Activated naive CD4-positive, alpha-beta T cell treated with anti-CD3 and anti-CD28 coated beads, Interleukin-2, amount 50 U/mL, for 24 hours (primary cell): ENCODE measurements at regions not wholly inside any gene's neighbourhood (a gene's known extent, or its start where the extent isn't known, plus 50 kb on each side); places are given as distances from the start of the nearest gene placed in this dataset.

Source experiments
- H3K27ac Mint-ChIP-seq: one replicate; pipeline ENCODE4 v1.8.0; 2021; ENCODE audit warnings: mild to moderate bottlenecking, mixed read lengths
- H3K27me3 Mint-ChIP-seq: one replicate; pipeline ENCODE4 v1.8.0; 2021; ENCODE audit warnings: mixed read lengths
- H3K36me3 Mint-ChIP-seq: one replicate; pipeline ENCODE4 v1.8.0; 2021; ENCODE audit warnings: mixed read lengths
- H3K4me1 Mint-ChIP-seq: one replicate; pipeline ENCODE4 v1.8.0; 2021; ENCODE audit warnings: mixed read lengths
- H3K4me3 Mint-ChIP-seq: one replicate; pipeline ENCODE4 v1.8.0; 2021; ENCODE audit warnings: mild to moderate bottlenecking, mixed read lengths
- H3K9me3 Mint-ChIP-seq: one replicate; pipeline ENCODE4 v1.8.0; 2021; ENCODE audit warnings: mixed read lengths

- Mint-ChIP-seq H3K27ac (no peak overlapping the region), H3K9me3 (no peaks in the 10 kb centered on the region), H3K36me3 (no peaks in the 10 kb centered on the region), H3K4me1 (no peaks in the 10 kb centered on the region), H3K27me3 (no peaks in the 10 kb centered on the region), H3K4me3 (no peak overlapping the region)
Measured at GRCh38 chr7:155954550-155955366, 142.5 kb upstream of the SHH start.

DNA sequence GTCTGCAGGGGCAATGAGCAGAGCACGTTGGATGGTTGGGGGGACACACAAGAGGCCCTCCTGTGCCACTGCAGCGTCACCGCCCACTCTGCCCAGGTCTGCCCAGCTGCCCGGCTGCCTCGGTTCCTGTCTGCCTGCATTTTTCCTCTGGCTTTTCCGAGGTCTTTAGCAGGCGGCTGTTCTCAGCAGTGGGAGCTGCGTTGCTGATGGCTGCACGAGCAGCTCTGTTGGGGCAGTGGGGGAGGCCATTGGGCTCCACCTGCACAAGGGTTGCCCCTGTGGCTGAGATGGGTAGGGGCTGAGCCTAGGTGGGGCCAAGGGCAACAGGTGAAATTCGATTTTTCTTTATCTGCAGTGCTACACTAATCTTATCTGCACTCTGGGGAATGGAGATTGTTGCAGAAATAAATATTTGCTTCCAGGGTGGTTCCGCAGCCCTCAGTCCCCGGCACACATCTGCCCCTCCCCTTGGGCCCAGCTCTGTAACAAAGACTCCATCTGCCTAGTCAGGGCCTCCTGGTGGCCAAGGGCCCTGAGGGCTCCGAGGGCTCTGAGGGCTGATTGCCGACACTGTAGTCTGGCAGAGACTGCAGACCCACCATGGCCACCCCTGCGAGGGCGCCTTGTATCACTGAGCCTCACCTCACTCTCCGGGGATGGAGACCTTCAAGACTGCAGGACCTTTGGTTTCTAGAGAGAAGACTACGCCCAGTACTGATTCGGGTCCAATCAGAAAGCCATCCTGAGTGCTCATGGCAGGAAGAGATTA lies 141.7 kb upstream of the SHH start:
- H3K9me3 Mint-ChIP-seq, result no peaks in the 10 kb centered on the region
- no peak overlapping the region for H3K27ac Mint-ChIP-seq
- no peaks in the 10 kb centered on the region for H3K4me1 Mint-ChIP-seq
- H3K4me3 Mint-ChIP-seq, result no peak overlapping the region
- H3K27me3 Mint-ChIP-seq, result no peaks in the 10 kb centered on the region
- H3K36me3 Mint-ChIP-seq, result no peaks in the 10 kb centered on the region

DNA sequence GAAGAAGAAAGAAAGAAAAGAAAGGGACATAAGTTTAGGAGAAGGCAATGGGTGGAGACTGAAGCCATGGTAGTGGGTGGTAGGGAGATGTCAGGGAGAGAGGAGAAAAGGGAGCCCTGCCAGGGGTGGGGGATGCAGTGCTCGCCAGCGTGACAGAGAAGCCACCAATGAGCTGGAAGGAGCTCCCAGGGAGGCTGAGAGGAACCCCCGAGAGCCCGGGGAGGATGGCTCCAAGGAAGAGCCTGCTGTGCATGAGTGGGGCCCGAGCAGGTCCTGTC lies 141.2 kb upstream of the SHH start:
- no peaks in the 10 kb centered on the region for H3K36me3 Mint-ChIP-seq
- H3K27me3 Mint-ChIP-seq, result no peaks in the 10 kb centered on the region
- H3K4me1 Mint-ChIP-seq, result no peaks in the 10 kb centered on the region
- H3K27ac Mint-ChIP-seq, result no peak overlapping the region
- no peak overlapping the region for H3K4me3 Mint-ChIP-seq
- no peaks in the 10 kb centered on the region for H3K9me3 Mint-ChIP-seq

DNA sequence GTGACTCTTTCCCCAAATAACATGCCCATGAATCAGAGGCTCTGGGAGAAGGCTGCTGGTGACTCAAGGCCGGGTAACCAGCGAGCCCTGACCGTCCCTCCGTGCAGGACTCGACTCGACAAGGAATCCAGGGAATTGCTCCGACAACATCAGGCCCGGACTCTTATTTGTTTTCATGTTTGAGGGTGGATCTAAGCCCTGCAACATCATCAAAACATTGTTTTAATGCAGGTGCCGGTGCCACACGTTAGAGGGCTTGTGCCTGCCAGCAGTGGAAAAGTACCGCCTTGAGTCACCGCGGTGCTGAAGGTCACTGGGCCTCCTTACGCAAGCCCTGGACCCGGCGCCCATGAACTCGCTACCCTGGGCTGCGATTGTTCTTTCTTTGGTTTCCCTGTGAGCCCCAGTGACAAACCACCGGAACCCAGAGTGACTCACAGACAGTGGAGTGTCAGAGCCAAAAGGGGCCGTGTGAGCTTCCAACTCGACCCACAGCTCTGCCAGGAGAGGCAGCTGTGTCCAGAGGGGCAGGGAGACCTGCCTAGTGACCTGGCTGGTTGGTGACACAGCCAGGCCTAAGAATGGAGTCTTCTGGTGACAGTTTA lies 139.4 kb upstream of the SHH start:
- Mint-ChIP-seq H3K36me3 (no peaks in the 10 kb centered on the region), H3K27ac (no peak overlapping the region), H3K9me3 (no peaks in the 10 kb centered on the region), H3K27me3 (no peaks in the 10 kb centered on the region), H3K4me3 (no peak overlapping the region), H3K4me1 (no peaks in the 10 kb centered on the region)

- Mint-ChIP-seq H3K27me3 (no peaks in the 10 kb centered on the region), H3K4me3 (no peak overlapping the region), H3K9me3 (no peaks in the 10 kb centered on the region), H3K4me1 (no peaks in the 10 kb centered on the region), H3K36me3 (no peaks in the 10 kb centered on the region), H3K27ac (no peak overlapping the region)
Measured at GRCh38 chr7:155950898-155951553, 138.8 kb upstream of the SHH start.

- H3K9me3 Mint-ChIP-seq, result no peaks in the 10 kb centered on the region
- H3K27me3 Mint-ChIP-seq, result no peaks in the 10 kb centered on the region
- H3K27ac Mint-ChIP-seq, result no peak overlapping the region
- H3K4me3 Mint-ChIP-seq, result no peak overlapping the region
- no peaks in the 10 kb centered on the region for H3K4me1 Mint-ChIP-seq
- no peaks in the 10 kb centered on the region for H3K36me3 Mint-ChIP-seq
Measured at GRCh38 chr7:155948845-155949244, 136.6 kb upstream of the SHH start.

GRCh38 chr7:155948423-155948822 lies 136.2 kb upstream of the SHH start:
- no peaks in the 10 kb centered on the region for H3K4me1 Mint-ChIP-seq
- H3K36me3 Mint-ChIP-seq, result no peaks in the 10 kb centered on the region
- no peak overlapping the region for H3K4me3 Mint-ChIP-seq
- H3K27ac Mint-ChIP-seq, result no peak overlapping the region
- no peaks in the 10 kb centered on the region for H3K9me3 Mint-ChIP-seq
- no peaks in the 10 kb centered on the region for H3K27me3 Mint-ChIP-seq

DNA sequence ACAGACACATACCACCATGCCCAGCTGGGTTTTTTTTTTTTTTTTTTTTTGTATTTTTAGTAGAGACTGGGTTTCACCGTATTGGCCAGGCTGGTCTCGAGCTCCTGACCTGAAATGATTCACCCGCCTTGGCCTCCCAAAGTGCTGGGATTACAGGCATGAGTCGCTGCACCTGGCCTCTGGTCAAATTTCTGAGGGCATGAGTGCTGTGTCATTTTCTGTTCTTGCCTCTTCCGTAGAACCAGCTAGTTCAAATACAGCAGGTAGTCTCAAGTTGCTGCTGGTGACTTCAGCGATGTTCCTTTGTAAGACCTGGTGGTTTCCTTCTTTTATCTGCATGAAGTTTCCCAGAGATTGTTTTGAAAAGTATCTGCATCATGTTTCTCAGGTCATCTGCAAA lies 134.8 kb upstream of the SHH start:
- H3K36me3 Mint-ChIP-seq, result no peaks in the 10 kb centered on the region
- no peaks in the 10 kb centered on the region for H3K4me1 Mint-ChIP-seq
- no peaks in the 10 kb centered on the region for H3K27me3 Mint-ChIP-seq
- H3K27ac Mint-ChIP-seq, result no peak overlapping the region
- no peaks in the 10 kb centered on the region for H3K9me3 Mint-ChIP-seq
- no peak overlapping the region for H3K4me3 Mint-ChIP-seq

GRCh38 chr7:155945670-155946325 lies 133.5 kb upstream of the SHH start:
- Mint-ChIP-seq H3K27ac (no peak overlapping the region), H3K36me3 (no peaks in the 10 kb centered on the region), H3K27me3 (no peaks in the 10 kb centered on the region), H3K4me3 (no peak overlapping the region), H3K4me1 (no peaks in the 10 kb centered on the region), H3K9me3 (no peaks in the 10 kb centered on the region)

- H3K4me1 Mint-ChIP-seq, result no peaks in the 10 kb centered on the region
- H3K4me3 Mint-ChIP-seq, result no peak overlapping the region
- H3K27ac Mint-ChIP-seq, result no peak overlapping the region
- H3K27me3 Mint-ChIP-seq, result no peaks in the 10 kb centered on the region
- H3K36me3 Mint-ChIP-seq, result peaks cover 2% of the 10 kb centered on the region
- H3K9me3 Mint-ChIP-seq, result peaks cover 4% of the 10 kb centered on the region
Measured at GRCh38 chr7:155944901-155945300, 132.6 kb upstream of the SHH start.

- H3K27me3 Mint-ChIP-seq, result peaks cover 4% of the 10 kb centered on the region
- H3K36me3 Mint-ChIP-seq, result peaks cover 2% of the 10 kb centered on the region
- no peak overlapping the region for H3K27ac Mint-ChIP-seq
- no peaks in the 10 kb centered on the region for H3K4me1 Mint-ChIP-seq
- H3K9me3 Mint-ChIP-seq, result peaks cover 18% of the 10 kb centered on the region
- H3K4me3 Mint-ChIP-seq, result no peak overlapping the region
Measured at GRCh38 chr7:155943251-155943899, 131.1 kb upstream of the SHH start.

DNA sequence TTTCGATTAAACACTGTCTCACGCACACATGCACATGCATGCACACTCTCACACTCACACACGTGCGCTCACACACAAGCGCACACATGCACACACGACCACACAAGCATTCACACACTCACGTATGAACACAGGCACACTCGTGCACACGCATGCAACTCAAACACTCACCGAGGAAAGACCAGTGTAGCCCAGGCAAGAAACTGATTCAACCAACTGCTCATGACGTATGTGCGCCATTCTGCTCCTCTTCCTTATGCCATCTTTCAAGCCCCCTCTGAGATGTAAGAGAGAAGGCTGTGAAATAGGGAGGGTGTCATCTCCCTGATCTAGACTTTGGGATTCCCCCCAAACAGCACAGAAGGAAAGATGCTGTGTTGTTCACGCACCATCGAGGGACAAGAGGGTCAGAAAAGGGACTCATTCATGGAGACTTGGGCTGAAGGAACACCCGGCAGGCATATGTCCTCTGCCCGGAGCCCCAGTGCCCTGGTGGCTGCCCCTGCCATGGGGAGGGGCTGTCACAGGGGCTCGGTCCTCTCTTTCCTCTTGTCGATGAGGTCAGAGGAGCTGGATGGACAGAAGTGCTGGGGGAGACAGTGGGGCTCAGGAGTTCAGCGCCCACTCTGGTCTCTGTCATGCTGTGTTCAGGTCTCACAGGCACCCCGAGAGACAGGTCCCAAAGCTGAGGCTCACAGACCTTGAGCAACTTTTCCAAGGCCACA lies 130.1 kb upstream of the SHH start:
- no peaks in the 10 kb centered on the region for H3K4me1 Mint-ChIP-seq
- no peak overlapping the region for H3K4me3 Mint-ChIP-seq
- H3K27ac Mint-ChIP-seq, result no peak overlapping the region
- peaks cover 4% of the 10 kb centered on the region for H3K27me3 Mint-ChIP-seq
- peaks cover 2% of the 10 kb centered on the region for H3K36me3 Mint-ChIP-seq
- H3K9me3 Mint-ChIP-seq, result peaks cover 18% of the 10 kb centered on the region

DNA sequence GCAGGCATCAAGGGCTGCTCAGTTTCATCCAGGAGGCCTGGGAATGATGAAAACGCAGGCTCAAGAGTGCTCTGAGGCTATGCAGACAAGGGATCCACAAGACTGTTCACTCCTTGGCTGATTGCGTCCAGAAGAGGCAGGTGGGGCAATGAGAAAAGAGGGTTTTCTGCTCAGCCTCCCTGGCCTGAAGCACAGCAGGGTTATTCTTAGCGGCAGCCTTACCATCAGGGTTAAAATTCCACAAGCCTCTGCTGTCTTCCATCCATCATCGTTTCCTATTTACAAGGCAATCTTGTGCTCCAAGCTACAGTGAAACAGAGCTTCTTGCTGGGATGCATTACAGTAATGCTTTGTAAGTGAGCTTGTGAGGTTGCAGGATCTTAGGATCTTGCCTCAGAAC lies 129.4 kb upstream of the SHH start:
- peaks cover 5% of the 10 kb centered on the region for H3K27me3 Mint-ChIP-seq
- H3K36me3 Mint-ChIP-seq, result peaks cover 2% of the 10 kb centered on the region
- no peak overlapping the region for H3K27ac Mint-ChIP-seq
- no peaks in the 10 kb centered on the region for H3K4me1 Mint-ChIP-seq
- H3K4me3 Mint-ChIP-seq, result no peak overlapping the region
- peaks cover 18% of the 10 kb centered on the region for H3K9me3 Mint-ChIP-seq

DNA sequence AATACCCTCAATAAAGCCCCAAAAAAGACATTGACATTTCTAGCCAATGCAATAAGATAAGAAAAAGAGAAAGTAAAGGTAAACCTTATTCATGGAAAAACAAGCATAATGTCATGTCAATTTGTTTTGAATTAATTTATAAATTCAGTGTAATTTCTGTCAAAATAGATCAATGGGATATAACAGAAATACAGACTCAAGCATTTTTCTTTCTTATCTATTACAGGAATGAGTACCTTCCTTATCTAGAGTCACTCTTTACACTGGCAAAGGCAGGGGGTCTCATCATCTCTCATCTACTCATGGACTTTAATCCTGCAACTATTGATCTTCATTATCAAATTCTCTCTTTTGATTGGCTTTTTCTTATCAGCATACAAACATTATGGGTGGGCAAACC lies 127.1 kb upstream of the SHH start:
- H3K27ac Mint-ChIP-seq, result no peak overlapping the region
- H3K36me3 Mint-ChIP-seq, result peaks cover 2% of the 10 kb centered on the region
- no peaks in the 10 kb centered on the region for H3K4me1 Mint-ChIP-seq
- peaks cover 18% of the 10 kb centered on the region for H3K9me3 Mint-ChIP-seq
- H3K4me3 Mint-ChIP-seq, result no peak overlapping the region
- H3K27me3 Mint-ChIP-seq, result peaks cover 5% of the 10 kb centered on the region

GRCh38 chr7:155938129-155938528 lies 125.9 kb upstream of the SHH start:
- H3K9me3 Mint-ChIP-seq, result peaks cover 18% of the 10 kb centered on the region
- H3K36me3 Mint-ChIP-seq, result peaks cover 2% of the 10 kb centered on the region
- peaks cover 5% of the 10 kb centered on the region for H3K27me3 Mint-ChIP-seq
- H3K27ac Mint-ChIP-seq, result no peak overlapping the region
- no peak overlapping the region for H3K4me3 Mint-ChIP-seq
- no peaks in the 10 kb centered on the region for H3K4me1 Mint-ChIP-seq
